HUDEP-2 (cell line): ENCODE measurements at regions not wholly inside any gene's neighbourhood (a gene's known extent, or its start where the extent isn't known, plus 50 kb on each side); places are given as distances from the start of the nearest gene placed in this dataset.

Source experiments
- DNase-seq, 76 experiments: peaks; one replicate each; lab custom pipeline; 2025; ENCODE audit not compliant: unreplicated experiment in 76 of 76; lab: John Stamatoyannopoulos, UW

GRCh38 chr12:20967756-20968155 is 157.3 kb downstream of the SLCO1B3 start:
- DNase-seq: no peak

GRCh38 chr12:20969766-20970165 is 159.3 kb downstream of the SLCO1B3 start:
- DNase-seq: no peak

GRCh38 chr12:20985399-20985798 is 145.6 kb upstream of the SLCO1B1 start:
- no peak for DNase-seq

- DNase-seq: no peak
Measured at GRCh38 chr12:21001778-21002177, 129.2 kb upstream of the SLCO1B1 start.

- no peak for DNase-seq
Measured at GRCh38 chr12:21025656-21026055, 105.3 kb upstream of the SLCO1B1 start.

- no peak for DNase-seq
Measured at GRCh38 chr12:21026302-21026701, 104.7 kb upstream of the SLCO1B1 start.

GRCh38 chr12:21054334-21054733 is 76.7 kb upstream of the SLCO1B1 start:
- no peak for DNase-seq

GRCh38 chr12:21065845-21066244 is 65.1 kb upstream of the SLCO1B1 start:
- DNase-seq: peak in 2 of 76 experiments; percentile 1

GRCh38 chr12:21073129-21073528 is 57.9 kb upstream of the SLCO1B1 start:
- DNase-seq: no peak

- DNase-seq: no peak
Measured at GRCh38 chr12:21073822-21074460, 57.1 kb upstream of the SLCO1B1 start.
